ENCODE measurements at regions not wholly inside any gene's neighbourhood (a gene's known extent, or its start where the extent isn't known, plus 50 kb on each side); places are given as distances from the start of the nearest gene placed in this dataset.
A peak's percentile ranks its signal among the peaks of the same experiment; 100 is the strongest.

DNA sequence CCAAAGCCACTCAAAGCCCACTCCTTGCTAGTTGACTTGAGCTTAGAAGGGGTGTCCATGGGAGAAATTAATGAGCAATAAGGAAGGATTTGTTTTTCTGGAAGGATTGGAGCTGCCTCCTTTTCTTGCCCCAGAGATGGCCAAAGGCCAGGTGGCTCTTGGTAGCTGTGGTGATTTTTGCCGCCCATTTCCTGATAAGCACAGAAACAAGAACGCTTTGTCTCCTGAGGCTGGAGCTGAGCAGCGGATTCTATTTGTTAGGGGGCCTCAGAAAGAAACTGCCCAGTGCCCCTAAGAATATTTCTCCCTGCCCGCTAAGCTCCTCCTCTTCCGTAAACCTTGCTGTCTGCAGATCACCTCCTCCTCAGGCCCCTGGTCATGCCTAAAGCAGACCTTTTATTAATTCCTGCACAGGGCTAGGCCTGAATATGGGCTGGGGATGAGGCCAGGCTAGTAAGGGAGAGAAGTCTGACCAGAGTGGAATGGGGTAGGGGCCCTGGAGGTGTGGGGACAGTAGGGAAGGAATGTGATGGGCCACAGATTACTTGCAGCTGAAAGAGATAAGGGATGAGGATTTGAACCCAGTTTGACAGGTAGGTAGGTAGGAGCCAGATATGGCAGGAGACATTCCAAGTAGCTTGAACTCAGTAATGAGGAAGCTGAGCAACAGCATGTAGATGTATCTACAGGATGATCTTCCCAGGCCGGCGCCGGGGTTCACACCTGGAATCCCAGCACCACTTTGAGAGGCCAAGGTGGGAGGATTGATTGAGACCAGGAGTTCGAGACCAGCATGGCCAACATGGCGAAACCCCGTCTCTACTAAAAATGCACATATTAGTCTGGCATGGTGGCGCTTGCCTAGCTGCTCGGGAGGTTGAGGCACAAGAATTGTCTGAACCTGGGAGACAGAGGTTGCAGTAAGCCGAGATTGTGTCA is 71.2 kb upstream of the NAA20 start:
- no peaks in the 10 kb centered on the region for H3K27me3 Mint-ChIP-seq (ENCODE audit: unreplicated experiment)
- DNase-seq (ENCODE audit: extremely low spot score, unreplicated experiment) = no peak
- H3K9me3 Mint-ChIP-seq (ENCODE audit: unreplicated experiment) = no peaks in the 10 kb centered on the region
- peaks cover 27% of the 10 kb centered on the region for H3K36me3 Mint-ChIP-seq (ENCODE audit: unreplicated experiment)
- TF ChIP-seq CTCF (IDR thresholded peaks at IDR 0.05) = no peak
- no peak overlapping the region for H3K4me3 Mint-ChIP-seq (ENCODE audit: unreplicated experiment)
- peak overlapping the region; percentile 35 for H3K27ac Mint-ChIP-seq (ENCODE audit: unreplicated experiment)
- H3K4me1 Mint-ChIP-seq (ENCODE audit: unreplicated experiment) = peaks cover 25% of the 10 kb centered on the region

- H3K27me3 Mint-ChIP-seq (ENCODE audit: unreplicated experiment) = no peaks in the 10 kb centered on the region
- H3K4me3 Mint-ChIP-seq (ENCODE audit: unreplicated experiment) = no peak overlapping the region
- no peak for TF ChIP-seq CTCF (IDR thresholded peaks at IDR 0.05)
- no peak overlapping the region for H3K27ac Mint-ChIP-seq (ENCODE audit: unreplicated experiment)
- peaks cover 23% of the 10 kb centered on the region for H3K4me1 Mint-ChIP-seq (ENCODE audit: unreplicated experiment)
- DNase-seq (ENCODE audit: extremely low spot score, unreplicated experiment) = no peak
- H3K9me3 Mint-ChIP-seq (ENCODE audit: unreplicated experiment) = no peaks in the 10 kb centered on the region
- peaks cover 25% of the 10 kb centered on the region for H3K36me3 Mint-ChIP-seq (ENCODE audit: unreplicated experiment)
Observed at GRCh38 chr20:19947611-19948264, 69.4 kb upstream of the NAA20 start.

DNA sequence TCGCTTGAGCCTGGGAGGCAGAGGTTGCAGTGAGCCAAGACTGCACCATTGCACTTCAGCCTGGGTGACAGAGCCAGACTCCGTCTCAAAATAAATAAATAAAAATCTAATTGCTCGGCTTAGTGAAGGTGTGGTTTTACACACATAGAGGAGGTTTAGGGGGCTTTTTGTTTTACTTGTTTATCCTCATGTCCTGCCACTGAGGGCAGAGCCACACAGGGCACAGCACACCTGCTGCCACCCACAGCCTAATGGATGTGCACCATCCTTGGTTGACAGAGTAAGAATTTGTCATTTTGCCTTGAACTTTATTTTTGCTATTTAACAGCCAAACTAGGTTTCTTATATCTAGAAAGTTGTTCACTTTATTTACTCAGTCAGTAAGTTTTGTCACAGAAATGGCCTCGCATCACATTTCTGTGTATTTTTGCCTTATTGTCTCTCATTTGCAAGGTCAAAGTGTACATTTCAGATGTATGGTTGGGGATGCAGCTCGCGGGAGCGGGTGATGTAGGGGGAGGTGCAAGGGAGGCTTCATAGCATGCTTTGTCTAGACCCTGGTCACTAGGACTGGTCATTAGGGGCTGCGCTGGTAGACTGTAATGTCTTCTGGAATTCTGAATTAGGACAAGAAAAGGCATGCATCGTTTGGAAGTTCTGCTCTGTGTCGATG is 67.8 kb upstream of the NAA20 start:
- H3K27me3 Mint-ChIP-seq (ENCODE audit: unreplicated experiment) = no peaks in the 10 kb centered on the region
- no peak overlapping the region for H3K4me3 Mint-ChIP-seq (ENCODE audit: unreplicated experiment)
- no peak for TF ChIP-seq CTCF (IDR thresholded peaks at IDR 0.05)
- H3K9me3 Mint-ChIP-seq (ENCODE audit: unreplicated experiment) = no peaks in the 10 kb centered on the region
- H3K4me1 Mint-ChIP-seq (ENCODE audit: unreplicated experiment) = peaks cover 19% of the 10 kb centered on the region
- H3K36me3 Mint-ChIP-seq (ENCODE audit: unreplicated experiment) = peaks cover 25% of the 10 kb centered on the region
- no peak overlapping the region for H3K27ac Mint-ChIP-seq (ENCODE audit: unreplicated experiment)
- no peak for DNase-seq (ENCODE audit: extremely low spot score, unreplicated experiment)

- Mint-ChIP-seq H3K9me3 (ENCODE audit: unreplicated experiment) (no peaks in the 10 kb centered on the region), H3K4me1 (ENCODE audit: unreplicated experiment) (peaks cover 12% of the 10 kb centered on the region), H3K4me3 (ENCODE audit: unreplicated experiment) (no peak overlapping the region), H3K27me3 (ENCODE audit: unreplicated experiment) (no peaks in the 10 kb centered on the region), H3K27ac (ENCODE audit: unreplicated experiment) (no peak overlapping the region), H3K36me3 (ENCODE audit: unreplicated experiment) (peaks cover 26% of the 10 kb centered on the region)
- no peak for TF ChIP-seq CTCF (IDR thresholded peaks at IDR 0.05)
- DNase-seq (ENCODE audit: extremely low spot score, unreplicated experiment) = no peak
Observed at GRCh38 chr20:19950042-19950441, 67.1 kb upstream of the NAA20 start.

GRCh38 chr20:19952392-19952791 is 64.8 kb upstream of the NAA20 start:
- Mint-ChIP-seq H3K36me3 (ENCODE audit: unreplicated experiment) (peaks cover 22% of the 10 kb centered on the region), H3K27me3 (ENCODE audit: unreplicated experiment) (no peaks in the 10 kb centered on the region), H3K4me1 (ENCODE audit: unreplicated experiment) (peaks cover 6% of the 10 kb centered on the region), H3K4me3 (ENCODE audit: unreplicated experiment) (no peak overlapping the region), H3K27ac (ENCODE audit: unreplicated experiment) (no peak overlapping the region), H3K9me3 (ENCODE audit: unreplicated experiment) (no peaks in the 10 kb centered on the region)
- no peak for TF ChIP-seq CTCF (IDR thresholded peaks at IDR 0.05)
- DNase-seq (ENCODE audit: extremely low spot score, unreplicated experiment) = no peak

Measured in osteocyte (in vitro differentiated cells).